Activated CD4-positive, alpha-beta memory T cell treated with anti-CD3 and anti-CD28 coated beads, Interleukin-2, amount 10 ng/mL, durations not matched to agents 7 days and 5 days (primary cell): ENCODE measurements at regions not wholly inside any gene's neighbourhood (a gene's known extent, or its start where the extent isn't known, plus 50 kb on each side); places are given as distances from the start of the nearest gene placed in this dataset.

Experiments
- CTCF ChIA-PET: fragments of 350-600 bp; sonication (Branson Sonifier 250); formaldehyde crosslinking; loops from one replicate; lab custom pipeline; 2021; ENCODE audit warnings: antibody characterized with exemption, inconsistent platforms; lab: Charles Lee
- POLR2A ChIA-PET: fragments of 350-600 bp; sonication (Branson Sonifier 250); formaldehyde crosslinking; loops from one replicate; lab custom pipeline; 2021; ENCODE audit warnings: antibody characterized with exemption; lab: Charles Lee
- DNase-seq: peaks from one replicate; pipeline ENCODE4 v3.0.0-alpha.2; 2020
- H3K27ac Mint-ChIP-seq: one replicate; pipeline ENCODE4 v1.8.0; 2021; ENCODE audit warnings: mild to moderate bottlenecking, mixed read lengths
- H3K27me3 Mint-ChIP-seq: one replicate; pipeline ENCODE4 v1.8.0; 2021; ENCODE audit warnings: mixed read lengths
- H3K36me3 Mint-ChIP-seq: one replicate; pipeline ENCODE4 v1.8.0; 2021; ENCODE audit warnings: low read depth, mixed read lengths
- H3K4me1 Mint-ChIP-seq: one replicate; pipeline ENCODE4 v1.8.0; 2021; ENCODE audit warnings: mixed read lengths
- H3K4me3 Mint-ChIP-seq: one replicate; pipeline ENCODE4 v1.8.0; 2021; ENCODE audit warnings: mild to moderate bottlenecking, mixed read lengths
- H3K9me3 Mint-ChIP-seq: one replicate; pipeline ENCODE4 v1.8.0; 2021; ENCODE audit warnings: mixed read lengths

GRCh38 chr14:26974965-26975364, 377.1 kb upstream of the NOVA1 start:
- DNase-seq: no peak
- H3K36me3 Mint-ChIP-seq: no peaks in the 10 kb centered on the region
- peaks cover 5% of the 10 kb centered on the region for H3K9me3 Mint-ChIP-seq
- H3K4me3 Mint-ChIP-seq: no peak overlapping the region
- no peak overlapping the region for H3K27ac Mint-ChIP-seq
- ChIA-PET POLR2A (no interaction called here), CTCF (no interaction called here)
- no peaks in the 10 kb centered on the region for H3K4me1 Mint-ChIP-seq
- H3K27me3 Mint-ChIP-seq: no peaks in the 10 kb centered on the region

GRCh38 chr14:26982071-26982470, 384.2 kb upstream of the NOVA1 start:
- H3K9me3 Mint-ChIP-seq: peaks cover 6% of the 10 kb centered on the region
- DNase-seq: no peak
- ChIA-PET CTCF (no interaction called here), POLR2A (no interaction called here)
- H3K4me3 Mint-ChIP-seq: no peak overlapping the region
- H3K36me3 Mint-ChIP-seq: no peaks in the 10 kb centered on the region
- no peak overlapping the region for H3K27ac Mint-ChIP-seq
- no peaks in the 10 kb centered on the region for H3K27me3 Mint-ChIP-seq
- no peaks in the 10 kb centered on the region for H3K4me1 Mint-ChIP-seq

- no peak overlapping the region for H3K27ac Mint-ChIP-seq
- POLR2A ChIA-PET: no interaction called here
- H3K36me3 Mint-ChIP-seq: no peaks in the 10 kb centered on the region
- CTCF ChIA-PET: no interaction called here
- no peaks in the 10 kb centered on the region for H3K4me1 Mint-ChIP-seq
- DNase-seq: no peak
- no peaks in the 10 kb centered on the region for H3K27me3 Mint-ChIP-seq
- no peak overlapping the region for H3K4me3 Mint-ChIP-seq
- H3K9me3 Mint-ChIP-seq: peaks cover 6% of the 10 kb centered on the region
Observed at GRCh38 chr14:26984311-26985177, 386.7 kb upstream of the NOVA1 start.

- DNase-seq: no peak
- H3K27ac Mint-ChIP-seq: no peak overlapping the region
- H3K9me3 Mint-ChIP-seq: peaks cover 4% of the 10 kb centered on the region
- ChIA-PET CTCF (no interaction called here), POLR2A (no interaction called here)
- H3K36me3 Mint-ChIP-seq: no peaks in the 10 kb centered on the region
- no peaks in the 10 kb centered on the region for H3K4me1 Mint-ChIP-seq
- H3K4me3 Mint-ChIP-seq: no peak overlapping the region
- H3K27me3 Mint-ChIP-seq: no peaks in the 10 kb centered on the region
Observed at GRCh38 chr14:26987744-26988363, 390.0 kb upstream of the NOVA1 start.

GRCh38 chr14:26990946-26991345, 393.1 kb upstream of the NOVA1 start:
- no peak for DNase-seq
- no peaks in the 10 kb centered on the region for H3K4me1 Mint-ChIP-seq
- no peaks in the 10 kb centered on the region for H3K36me3 Mint-ChIP-seq
- no peak overlapping the region for H3K4me3 Mint-ChIP-seq
- H3K9me3 Mint-ChIP-seq: peaks cover 11% of the 10 kb centered on the region
- no peak overlapping the region for H3K27ac Mint-ChIP-seq
- no peaks in the 10 kb centered on the region for H3K27me3 Mint-ChIP-seq
- POLR2A ChIA-PET: no interaction called here
- CTCF ChIA-PET: no interaction called here

GRCh38 chr14:26992403-26993115, 394.7 kb upstream of the NOVA1 start:
- ChIA-PET CTCF (no interaction called here), POLR2A (no interaction called here)
- H3K4me3 Mint-ChIP-seq: no peak overlapping the region
- no peaks in the 10 kb centered on the region for H3K27me3 Mint-ChIP-seq
- no peak for DNase-seq
- H3K4me1 Mint-ChIP-seq: no peaks in the 10 kb centered on the region
- H3K27ac Mint-ChIP-seq: no peak overlapping the region
- no peaks in the 10 kb centered on the region for H3K36me3 Mint-ChIP-seq
- peaks cover 14% of the 10 kb centered on the region for H3K9me3 Mint-ChIP-seq

- no peaks in the 10 kb centered on the region for H3K27me3 Mint-ChIP-seq
- H3K36me3 Mint-ChIP-seq: no peaks in the 10 kb centered on the region
Observed at GRCh38 chr14:26993556-26993955, 395.7 kb upstream of the NOVA1 start.

GRCh38 chr14:26995301-26995700, 397.5 kb upstream of the NOVA1 start:
- DNase-seq: no peak
- Mint-ChIP-seq H3K4me1 (no peaks in the 10 kb centered on the region), H3K9me3 (peaks cover 14% of the 10 kb centered on the region), H3K27ac (no peak overlapping the region), H3K4me3 (no peak overlapping the region), H3K27me3 (no peaks in the 10 kb centered on the region), H3K36me3 (no peaks in the 10 kb centered on the region)
- ChIA-PET CTCF (no interaction called here), POLR2A (no interaction called here)

More at GRCh38 chr14:26993556-26993955, 395.7 kb upstream of the NOVA1 start:
- DNase-seq: no peak
- H3K4me3 Mint-ChIP-seq: no peak overlapping the region
- peaks cover 14% of the 10 kb centered on the region for H3K9me3 Mint-ChIP-seq
- H3K4me1 Mint-ChIP-seq: no peaks in the 10 kb centered on the region
- CTCF ChIA-PET: no interaction called here
- H3K27ac Mint-ChIP-seq: no peak overlapping the region
- POLR2A ChIA-PET: no interaction called here

GRCh38 chr14:26996246-26996645, 398.4 kb upstream of the NOVA1 start:
- DNase-seq: no peak
- no peaks in the 10 kb centered on the region for H3K27me3 Mint-ChIP-seq
- no peak overlapping the region for H3K27ac Mint-ChIP-seq
- no peaks in the 10 kb centered on the region for H3K4me1 Mint-ChIP-seq
- ChIA-PET POLR2A (no interaction called here), CTCF (no interaction called here)
- H3K9me3 Mint-ChIP-seq: peaks cover 13% of the 10 kb centered on the region
- no peaks in the 10 kb centered on the region for H3K36me3 Mint-ChIP-seq
- H3K4me3 Mint-ChIP-seq: no peak overlapping the region

GRCh38 chr14:27002179-27002578, 404.3 kb upstream of the NOVA1 start:
- peaks cover 12% of the 10 kb centered on the region for H3K9me3 Mint-ChIP-seq
- no peak overlapping the region for H3K27ac Mint-ChIP-seq
- ChIA-PET POLR2A (no interaction called here), CTCF (no interaction called here)
- no peaks in the 10 kb centered on the region for H3K36me3 Mint-ChIP-seq
- DNase-seq: no peak
- no peaks in the 10 kb centered on the region for H3K4me1 Mint-ChIP-seq
- no peak overlapping the region for H3K4me3 Mint-ChIP-seq
- no peaks in the 10 kb centered on the region for H3K27me3 Mint-ChIP-seq

GRCh38 chr14:27006570-27006969, 408.7 kb upstream of the NOVA1 start:
- Mint-ChIP-seq H3K4me1 (no peaks in the 10 kb centered on the region), H3K27ac (no peak overlapping the region), H3K4me3 (no peak overlapping the region), H3K9me3 (peaks cover 18% of the 10 kb centered on the region), H3K36me3 (no peaks in the 10 kb centered on the region), H3K27me3 (no peaks in the 10 kb centered on the region)
- ChIA-PET CTCF (no interaction called here), POLR2A (no interaction called here)
- DNase-seq: no peak

- Mint-ChIP-seq H3K4me3 (no peak overlapping the region), H3K9me3 (peaks cover 19% of the 10 kb centered on the region), H3K4me1 (no peaks in the 10 kb centered on the region), H3K27me3 (no peaks in the 10 kb centered on the region), H3K36me3 (no peaks in the 10 kb centered on the region), H3K27ac (no peak overlapping the region)
- no peak for DNase-seq
- POLR2A ChIA-PET: no interaction called here
- CTCF ChIA-PET: no interaction called here
Observed at GRCh38 chr14:27008187-27008586, 410.4 kb upstream of the NOVA1 start.

GRCh38 chr14:27012641-27013040, 414.8 kb upstream of the NOVA1 start:
- POLR2A ChIA-PET: no interaction called here
- no peak for DNase-seq
- CTCF ChIA-PET: no interaction called here
- H3K9me3 Mint-ChIP-seq: peaks cover 16% of the 10 kb centered on the region
- no peaks in the 10 kb centered on the region for H3K27me3 Mint-ChIP-seq
- no peaks in the 10 kb centered on the region for H3K36me3 Mint-ChIP-seq
- H3K4me1 Mint-ChIP-seq: no peaks in the 10 kb centered on the region
- no peak overlapping the region for H3K27ac Mint-ChIP-seq
- no peak overlapping the region for H3K4me3 Mint-ChIP-seq
